Gastrocnemius medialis (tissue), 4 donors: ENCODE measurements at regions not wholly inside any gene's neighbourhood (a gene's known extent, or its start where the extent isn't known, plus 50 kb on each side); places are given as distances from the start of the nearest gene placed in this dataset.
A peak's percentile ranks its signal among the peaks of the same experiment; 100 is the strongest.

Source experiments
- ATAC-seq, 2 donors: fragments of 150-250 bp; one replicate each; pipeline ENCODE4 v1.9.1; 2016
- DNase-seq, 2 donors: peaks; one replicate each; pipeline ENCODE4 v3.0.0-alpha.2; 2019
- H3K27ac ChIP-seq, 4 donors: fragments of 200-600 bp; sonication (generic); 1 replicate in 1 of 4; 2 replicates in 3 of 4; pipeline ENCODE4 v1.5.1; 2016 to 2018; ENCODE audit warnings: mild to moderate bottlenecking in 2 of 4, moderate library complexity in 1 of 4
- H3K27me3 ChIP-seq, 3 donors: fragments of 200-600 bp; sonication (generic) in 2 of 3; 1 replicate in 1 of 3; 2 replicates in 2 of 3; pipeline versions ENCODE4 v1.5.1 to v1.6.0; 2016 to 2019; ENCODE audit warnings: mild to moderate bottlenecking in 1 of 3, moderate library complexity in 1 of 3
- H3K36me3 ChIP-seq, 2 donors: fragments of 200-600 bp; sonication (generic) in 1 of 2; one replicate each; pipeline ENCODE4 v1.5.1; 2017 to 2018
- H3K4me1 ChIP-seq, 2 donors: fragments of 200-600 bp; sonication (generic) in 1 of 2; one replicate each; pipeline ENCODE4 v1.5.1; 2016 to 2017; ENCODE audit warnings: mild to moderate bottlenecking in 2 of 2
- H3K4me3 ChIP-seq, 4 donors: fragments of 200-600 bp; sonication (generic) in 3 of 4; 1 replicate in 1 of 4; 2 replicates in 3 of 4; pipeline ENCODE4 v1.5.1; 2016 to 2019; ENCODE audit warnings: mild to moderate bottlenecking in 2 of 4
- H3K9me3 ChIP-seq, 3 donors: fragments of 200-600 bp; sonication (generic) in 2 of 3; 1 replicate in 1 of 3; 2 replicates in 2 of 3; pipeline ENCODE4 v1.5.1; 2016 to 2019
- POLR2A ChIP-seq, 2 donors: fragments of 450-650 bp; IDR thresholded peaks; one replicate each; pipeline ENCODE4 v1.6.1; 2017; ENCODE audit warnings: antibody characterized with exemption in 2 of 2, mild to moderate bottlenecking in 2 of 2, moderate library complexity in 2 of 2
- in situ Hi-C, 4 donors: fragments of 200-750 bp; cut with MboI; loops; one replicate each; pipeline versions ENCODE4 v1.15.0 to v1.8.0; 2017; ENCODE audit warnings: low sequenced_read_pairs in 4 of 4
- intact Hi-C: fragments of 100-400 bp; cut with DNase I; formaldehyde crosslinking; loops from one replicate; pipeline ENCODE4 v1.15.1; 2023; ENCODE audit warnings: low total_unique reads
- TF ChIP-seq, protein P1 (sequence below), 5 experiments: fragments of 450-650 bp in 3 of 5; fragments of 200-600 bp in 2 of 5; sonication (generic) in 2 of 5; IDR thresholded peaks in 4 of 5; conservative IDR thresholded peaks in 1 of 5; 1 replicate in 4 of 5; 2 replicates in 1 of 5; pipeline ENCODE4 v1.5.1; 2016 to 2019; ENCODE audit warnings: antibody characterized with exemption in 5 of 5, mild to moderate bottlenecking in 3 of 5, moderate library complexity in 3 of 5

DNA sequence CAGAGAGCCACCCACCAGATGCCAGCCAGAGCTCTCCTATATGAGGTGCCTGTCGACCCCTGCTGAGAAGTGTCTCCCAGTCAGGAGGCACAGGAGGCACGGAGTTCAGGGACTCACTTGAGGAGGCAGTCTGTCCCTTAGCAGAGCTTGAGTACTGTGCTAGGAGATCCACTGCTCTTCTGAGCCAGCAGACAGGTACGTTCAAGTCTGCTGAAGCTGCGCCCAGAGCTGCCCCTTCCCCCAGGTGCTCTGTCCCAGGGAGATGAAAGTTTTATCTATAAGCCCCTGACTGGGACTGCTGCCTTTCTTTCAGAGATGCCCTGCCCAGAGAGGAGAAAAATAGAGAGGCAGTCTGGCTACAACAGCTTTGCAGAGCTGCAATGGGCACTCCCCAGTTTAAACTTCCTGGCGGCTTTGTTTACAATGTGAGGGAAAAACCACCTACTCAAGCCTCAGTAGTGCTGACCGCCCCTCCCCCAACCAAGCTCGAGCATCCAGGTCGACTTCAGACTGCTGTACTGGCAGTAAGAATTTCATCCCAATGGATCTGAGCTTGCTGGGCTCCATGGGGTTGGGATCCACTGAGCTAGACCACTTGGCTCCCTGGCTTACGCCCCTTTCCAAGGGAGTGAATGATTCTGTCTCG lies 146.7 kb upstream of the USP15 start:
- no peak for TF ChIP-seq POLR2A (IDR thresholded peaks at IDR 0.05)
- TF ChIP-seq, protein P1, sequence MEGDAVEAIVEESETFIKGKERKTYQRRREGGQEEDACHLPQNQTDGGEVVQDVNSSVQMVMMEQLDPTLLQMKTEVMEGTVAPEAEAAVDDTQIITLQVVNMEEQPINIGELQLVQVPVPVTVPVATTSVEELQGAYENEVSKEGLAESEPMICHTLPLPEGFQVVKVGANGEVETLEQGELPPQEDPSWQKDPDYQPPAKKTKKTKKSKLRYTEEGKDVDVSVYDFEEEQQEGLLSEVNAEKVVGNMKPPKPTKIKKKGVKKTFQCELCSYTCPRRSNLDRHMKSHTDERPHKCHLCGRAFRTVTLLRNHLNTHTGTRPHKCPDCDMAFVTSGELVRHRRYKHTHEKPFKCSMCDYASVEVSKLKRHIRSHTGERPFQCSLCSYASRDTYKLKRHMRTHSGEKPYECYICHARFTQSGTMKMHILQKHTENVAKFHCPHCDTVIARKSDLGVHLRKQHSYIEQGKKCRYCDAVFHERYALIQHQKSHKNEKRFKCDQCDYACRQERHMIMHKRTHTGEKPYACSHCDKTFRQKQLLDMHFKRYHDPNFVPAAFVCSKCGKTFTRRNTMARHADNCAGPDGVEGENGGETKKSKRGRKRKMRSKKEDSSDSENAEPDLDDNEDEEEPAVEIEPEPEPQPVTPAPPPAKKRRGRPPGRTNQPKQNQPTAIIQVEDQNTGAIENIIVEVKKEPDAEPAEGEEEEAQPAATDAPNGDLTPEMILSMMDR (IDR thresholded peaks at IDR 0.05 in 4 of 5, conservative IDR thresholded peaks at IDR 0.05 in 1 of 5) = no peak
- Histone ChIP-seq H3K27me3 (no peaks in the 10 kb centered on the region), H3K27ac (no peak overlapping the region), H3K9me3 (no peaks in the 10 kb centered on the region), H3K4me1 (no peaks in the 10 kb centered on the region), H3K36me3 (no peaks in the 10 kb centered on the region), H3K4me3 (no peak overlapping the region)
- DNase-seq (no peak), ATAC-seq (no peak)
- intact Hi-C loops = no loop called here
- in situ Hi-C loops = no loop called here

DNA sequence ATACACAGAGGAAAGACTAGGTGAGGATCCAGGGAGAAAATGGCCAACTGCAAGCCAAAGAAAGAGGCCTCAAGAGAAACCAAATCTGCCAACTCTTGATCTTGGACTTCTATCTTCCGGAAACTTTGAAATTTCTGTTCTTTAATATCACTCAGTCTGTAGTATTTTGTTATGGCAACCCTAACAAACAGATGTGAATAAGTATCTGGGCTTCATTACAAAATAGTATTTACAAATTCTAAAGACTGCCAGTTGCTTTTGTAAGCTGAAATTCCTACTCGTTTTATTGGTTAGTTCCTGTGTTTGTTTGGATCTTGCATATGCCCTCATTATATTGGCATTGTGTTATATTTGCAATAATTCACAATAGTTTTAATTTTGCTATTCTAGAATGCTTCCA lies 143.2 kb upstream of the USP15 start:
- ATAC-seq = no peak
- TF ChIP-seq, protein P1 (IDR thresholded peaks at IDR 0.05 in 4 of 5, conservative IDR thresholded peaks at IDR 0.05 in 1 of 5) = no peak
- no peak for TF ChIP-seq POLR2A (IDR thresholded peaks at IDR 0.05)
- in situ Hi-C loops (no loop called here), intact Hi-C loops (no loop called here)
- no peaks in the 10 kb centered on the region for H3K9me3 ChIP-seq
- H3K4me3 ChIP-seq = no peak overlapping the region
- H3K27ac ChIP-seq = no peak overlapping the region
- H3K4me1 ChIP-seq = no peaks in the 10 kb centered on the region
- no peak for DNase-seq
- no peaks in the 10 kb centered on the region for H3K36me3 ChIP-seq
- H3K27me3 ChIP-seq = no peaks in the 10 kb centered on the region

DNA sequence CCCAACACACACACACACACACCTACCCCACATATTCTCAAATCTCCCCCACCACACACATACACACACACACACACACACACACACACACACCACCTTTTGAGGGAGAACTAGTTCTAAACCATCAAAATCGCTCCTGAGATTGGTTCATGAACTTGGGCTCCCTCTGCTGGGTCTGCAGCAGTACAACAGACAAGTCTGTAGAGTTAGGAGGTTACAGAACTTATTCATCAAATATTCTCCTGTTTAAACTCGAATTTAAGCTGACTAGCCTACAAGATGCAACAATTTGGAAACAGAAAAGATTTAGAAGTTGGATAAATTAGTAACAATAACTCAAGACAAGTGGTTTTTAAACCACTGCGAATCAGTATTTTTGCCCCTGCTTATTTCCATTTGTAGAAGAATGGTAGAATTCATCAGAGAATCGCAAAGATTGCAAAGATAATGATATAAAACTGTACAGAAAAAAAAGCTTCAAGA lies 136.4 kb upstream of the USP15 start:
- DNase-seq = no peak
- intact Hi-C loops = no loop called here
- in situ Hi-C loops = no loop called here
- no peak for TF ChIP-seq POLR2A (IDR thresholded peaks at IDR 0.05)
- TF ChIP-seq, protein P1 (IDR thresholded peaks at IDR 0.05 in 4 of 5, conservative IDR thresholded peaks at IDR 0.05 in 1 of 5) = peak in 3 of 5 experiments; percentile 37 to 41 (median 37)
- no peaks in the 10 kb centered on the region for H3K27me3 ChIP-seq
- H3K4me3 ChIP-seq = no peak overlapping the region
- no peaks in the 10 kb centered on the region for H3K4me1 ChIP-seq
- H3K9me3 ChIP-seq = no peaks in the 10 kb centered on the region
- no peak overlapping the region for H3K27ac ChIP-seq
- no peaks in the 10 kb centered on the region for H3K36me3 ChIP-seq
- no peak for ATAC-seq

DNA sequence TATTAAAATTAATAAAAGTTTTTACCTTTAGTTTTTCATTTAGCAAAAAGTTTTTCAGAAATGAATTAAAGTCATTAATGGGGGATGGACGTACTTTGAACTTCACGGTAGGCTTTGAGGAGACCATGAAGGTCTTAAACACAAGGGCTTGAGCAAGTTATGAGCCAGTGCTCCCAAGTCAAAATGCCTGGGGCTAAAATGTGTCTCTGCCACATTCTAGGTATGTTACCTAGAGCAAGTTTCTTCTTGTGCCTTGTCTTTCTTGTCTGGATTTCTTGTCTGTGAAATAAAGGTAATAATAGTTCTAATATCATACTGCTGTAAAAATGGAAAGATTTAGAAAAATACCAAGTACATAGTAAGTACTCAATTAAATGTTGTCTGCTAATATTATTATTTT lies 132.7 kb upstream of the USP15 start:
- H3K9me3 ChIP-seq = no peaks in the 10 kb centered on the region
- intact Hi-C loops = no loop called here
- no peaks in the 10 kb centered on the region for H3K27me3 ChIP-seq
- in situ Hi-C loops = no loop called here
- no peak overlapping the region for H3K27ac ChIP-seq
- no peak for TF ChIP-seq POLR2A (IDR thresholded peaks at IDR 0.05)
- TF ChIP-seq, protein P1 (IDR thresholded peaks at IDR 0.05 in 4 of 5, conservative IDR thresholded peaks at IDR 0.05 in 1 of 5) = no peak
- H3K4me3 ChIP-seq = no peak overlapping the region
- ATAC-seq (no peak), DNase-seq (no peak)
- no peaks in the 10 kb centered on the region for H3K36me3 ChIP-seq
- no peaks in the 10 kb centered on the region for H3K4me1 ChIP-seq
